GM20000 (cell line): ENCODE measurements at regions not wholly inside any gene's neighbourhood (a gene's known extent, or its start where the extent isn't known, plus 50 kb on each side); places are given as distances from the start of the nearest gene placed in this dataset.

Experiments used
- DNase-seq: peaks from one replicate; pipeline ENCODE4 v3.0.0; 2012; ENCODE audit warnings: low spot score
- CTCF ChIP-seq: IDR thresholded peaks from 2 replicates; pipeline ENCODE4 v1.5.1; 2012; ENCODE audit warnings: mild to moderate bottlenecking, control low read depth; ENCODE audit errors: extremely low read depth, missing control alignments

GRCh38 chr9:38315085-38315595 lies 77.4 kb upstream of the ALDH1B1 start:
- no peak for DNase-seq
- TF ChIP-seq CTCF = no peak

GRCh38 chr9:38313421-38313820 lies 79.1 kb upstream of the ALDH1B1 start:
- no peak for TF ChIP-seq CTCF
- no peak for DNase-seq

- DNase-seq = no peak
- TF ChIP-seq CTCF = no peak
Observed at GRCh38 chr9:38312406-38312805, 80.1 kb upstream of the ALDH1B1 start.

- DNase-seq = no peak
Observed at GRCh38 chr9:38311382-38312270, 80.9 kb upstream of the ALDH1B1 start.

GRCh38 chr9:38309324-38310195 lies 82.9 kb upstream of the ALDH1B1 start:
- no peak for DNase-seq
- no peak for TF ChIP-seq CTCF

More at GRCh38 chr9:38311382-38312270, 80.9 kb upstream of the ALDH1B1 start:
- no peak for TF ChIP-seq CTCF

GRCh38 chr9:38308136-38308535 lies 84.4 kb upstream of the ALDH1B1 start:
- no peak for DNase-seq
- TF ChIP-seq CTCF = no peak

GRCh38 chr9:38306899-38307298 lies 85.6 kb upstream of the ALDH1B1 start:
- no peak for TF ChIP-seq CTCF
- no peak for DNase-seq
